Psoas muscle (tissue), 7 donors: ENCODE measurements at regions not wholly inside any gene's neighbourhood (a gene's known extent, or its start where the extent isn't known, plus 50 kb on each side); places are given as distances from the start of the nearest gene placed in this dataset.

ENCODE experiments used
- ATAC-seq, 4 donors: fragments of 200-7000 bp; cut with Tn5 transposase; one replicate each; pipeline ENCODE4 v1.9.1; 2020; ENCODE audit warnings: moderate library complexity in 3 of 4, mild to moderate bottlenecking in 2 of 4
- DNase-seq, 2 donors: peaks; one replicate each; pipeline ENCODE4 v3.0.0-alpha.2; 2020
- H3K27ac ChIP-seq: fragments of 200-600 bp; one replicate; pipeline ENCODE4 v1.8.0; 2022
- H3K27me3 ChIP-seq, 3 donors: fragments of 200-600 bp in 1 of 3; one replicate each; pipeline versions ENCODE4 v1.6.1 to v1.8.0; 2013 to 2022; ENCODE audit warnings: low read length in 2 of 3, mild to moderate bottlenecking in 2 of 3, moderate library complexity in 1 of 3; ENCODE audit not compliant: insufficient read depth in 3 of 3
- H3K36me3 ChIP-seq, 2 donors: fragments of 200-600 bp in 1 of 2; one replicate each; pipeline versions ENCODE4 v1.6.1 to v1.8.0; 2013 to 2022; ENCODE audit warnings: low read depth in 1 of 2, mild to moderate bottlenecking in 1 of 2, moderate library complexity in 1 of 2; ENCODE audit not compliant: insufficient read depth in 1 of 2
- H3K4me1 ChIP-seq: fragments of 200-600 bp; one replicate; pipeline ENCODE4 v1.8.0; 2022
- H3K4me3 ChIP-seq: fragments of 200-600 bp; one replicate; pipeline ENCODE4 v1.8.0; 2022; ENCODE audit warnings: mild to moderate bottlenecking
- H3K9me3 ChIP-seq: fragments of 200-600 bp; one replicate; pipeline ENCODE4 v1.8.0; 2022
- CTCF ChIP-seq: fragments of 200-600 bp; IDR thresholded peaks from one replicate; pipeline ENCODE4 v1.8.0; 2022; ENCODE audit warnings: antibody characterized with exemption
- WGBS, 3 donors: extraction: QIAGEN DNeasy Blood & Tissue Kit; methylation state at CpG; one replicate each; pipeline versions ENCODE4 v1.1.6 to v1.1.7; 2013; 5-methylcytosine and 5-hydroxymethylcytosine counted together
- intact Hi-C, 2 donors: fragments of 100-400 bp; cut with DNase I; formaldehyde crosslinking; loops; one replicate each; pipeline versions ENCODE4 v1.11.0 to v1.14.2; 2022
- donor health status: healthy with polysubstance abuse.
- donor health status: DM: no; HTN: no; CAD: no; lungs with moderate emphysema.
- donor health status: Bipolar disorder and iron deficiency.
- donor health status: healthy.
- donor health status: DM: yes; HTN: yes; CAD: no.
- donor health status: DM: no; HTN: no; CAD: no.
- donor health status: DM: yes; HTN: yes; CAD: no.

GRCh38 chr2:234291765-234292204 is 205.1 kb downstream of the ARL4C start:
- no peak overlapping the region for H3K27ac ChIP-seq
- DNase-seq, result no peak
- 20 to 22% (median 22%) methylated on average over 5 of the region's 5 CpGs for WGBS, 3 donors

GRCh38 chr2:234290671-234291070 is 206.2 kb downstream of the ARL4C start:
- peak in 1 of 4 donors; percentile 43 for ATAC-seq
- H3K9me3 ChIP-seq, result no peaks in the 10 kb centered on the region
- no peaks in the 10 kb centered on the region for H3K4me1 ChIP-seq
- TF ChIP-seq CTCF, result no peak
- no peak overlapping the region for H3K4me3 ChIP-seq
- 69 to 80% (median 75%) methylated on average over 10 of the region's 10 CpGs for WGBS, 3 donors
- H3K27ac ChIP-seq, result no peak overlapping the region
- H3K36me3 ChIP-seq, result no peaks in the 10 kb centered on the region
- intact Hi-C loops, result no loop called here
- H3K27me3 ChIP-seq, result no peaks in the 10 kb centered on the region
- no peak for DNase-seq

More at GRCh38 chr2:234291765-234292204, 205.1 kb downstream of the ARL4C start:
- H3K4me1 ChIP-seq, result no peaks in the 10 kb centered on the region
- ATAC-seq, result peak in 1 of 4 donors; percentile 36
- H3K9me3 ChIP-seq, result no peaks in the 10 kb centered on the region
- intact Hi-C loops, result no loop called here
- no peak for TF ChIP-seq CTCF
- no peaks in the 10 kb centered on the region for H3K27me3 ChIP-seq
- H3K4me3 ChIP-seq, result no peak overlapping the region
- no peaks in the 10 kb centered on the region for H3K36me3 ChIP-seq

DNA sequence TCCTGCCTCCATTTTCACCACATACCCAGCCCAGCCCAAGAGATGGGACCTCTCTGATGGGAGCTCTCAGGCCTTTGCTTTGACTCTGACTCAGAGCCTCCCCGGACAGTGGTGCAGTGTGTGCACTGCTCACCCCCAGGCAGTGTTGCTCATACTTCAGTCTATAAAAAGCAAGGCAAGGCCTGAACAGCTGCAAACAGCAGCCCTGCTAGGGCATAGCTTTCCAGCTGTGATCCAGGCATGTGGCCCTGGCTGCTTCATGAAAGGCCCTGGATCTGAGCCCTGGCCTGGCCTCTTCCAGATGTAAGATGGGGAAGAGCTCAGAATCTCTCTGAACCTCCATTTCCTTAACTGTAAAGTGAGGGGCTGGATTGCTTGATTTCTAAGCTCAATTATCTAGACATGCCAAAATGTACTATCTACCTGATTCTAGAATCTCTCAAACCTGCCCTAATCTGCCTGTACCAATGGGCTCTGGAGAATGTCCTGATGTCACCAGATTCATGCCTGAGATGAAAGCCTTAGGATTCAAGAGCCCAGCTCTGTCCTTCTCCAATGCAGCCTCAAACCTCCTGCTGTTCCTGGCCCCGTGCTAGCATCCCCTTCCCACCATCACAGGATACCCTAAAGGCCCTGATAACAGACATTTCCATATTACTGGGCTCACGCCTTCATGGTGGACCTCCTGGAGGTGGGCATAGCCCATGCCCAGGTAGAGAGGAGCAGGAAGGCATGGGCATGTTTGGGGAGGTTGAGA is 206.9 kb downstream of the ARL4C start:
- peak in 1 of 2 donors; percentile 23 for DNase-seq
- H3K27me3 ChIP-seq, result no peaks in the 10 kb centered on the region
- 62 to 72% (median 67%) methylated on average over 3 of the region's 3 CpGs for WGBS, 3 donors
- intact Hi-C loops, result loop anchor here (5.0 to 10.0 kb wide), 2 partner anchors 207 to 215 kb away; partner anchors contain the start of gene ARL4C (in 1 of the 2)
- no peaks in the 10 kb centered on the region for H3K4me1 ChIP-seq
- H3K36me3 ChIP-seq, result no peaks in the 10 kb centered on the region
- no peak overlapping the region for H3K4me3 ChIP-seq
- H3K27ac ChIP-seq, result no peak overlapping the region
- no peak for TF ChIP-seq CTCF
- peak in 2 of 4 donors; percentile 27 to 44 for ATAC-seq
- no peaks in the 10 kb centered on the region for H3K9me3 ChIP-seq

- intact Hi-C loops, result loop anchor here (5.0 to 10.0 kb wide), 2 partner anchors 208 to 216 kb away; partner anchors contain the start of gene ARL4C (in 1 of the 2)
Observed at GRCh38 chr2:234288974-234289455, 207.9 kb downstream of the ARL4C start.

More at GRCh38 chr2:234288974-234289455, 207.9 kb downstream of the ARL4C start:
- H3K9me3 ChIP-seq, result no peaks in the 10 kb centered on the region
- H3K27me3 ChIP-seq, result no peaks in the 10 kb centered on the region
- WGBS, 3 donors, result 42 to 50% (median 47%) methylated on average over 13 of the region's 13 CpGs
- no peaks in the 10 kb centered on the region for H3K4me1 ChIP-seq
- peak; percentile 44 to 70 for DNase-seq
- ATAC-seq, result peak in 3 of 4 donors; percentile 19 to 64 (median 61)
- H3K27ac ChIP-seq, result no peak overlapping the region
- peak; percentile 49 for TF ChIP-seq CTCF
- no peak overlapping the region for H3K4me3 ChIP-seq
- no peaks in the 10 kb centered on the region for H3K36me3 ChIP-seq
